Muscle layer of colon (tissue), 2 donors: ENCODE measurements at regions not wholly inside any gene's neighbourhood (a gene's known extent, or its start where the extent isn't known, plus 50 kb on each side); places are given as distances from the start of the nearest gene placed in this dataset.
"Not testable (repeated sequence)": the region's sequence is repeated elsewhere in the genome, so short reads cannot be mapped to it uniquely, and the experiment has no call there.

ENCODE experiments used
- H3K27ac ChIP-seq: one replicate; pipeline ENCODE4 v1.7.0; 2013; ENCODE audit warnings: low read depth, mild to moderate bottlenecking, low read length, moderate library complexity
- H3K27me3 ChIP-seq, 2 donors: one replicate each; pipeline ENCODE4 v1.7.0; 2013; ENCODE audit warnings: low read length in 2 of 2, mild to moderate bottlenecking in 2 of 2; ENCODE audit not compliant: insufficient read depth in 2 of 2, control insufficient read depth in 1 of 2
- H3K36me3 ChIP-seq: one replicate; pipeline ENCODE4 v1.7.0; 2013; ENCODE audit warnings: mild to moderate bottlenecking, low read length; ENCODE audit not compliant: insufficient read depth
- H3K4me1 ChIP-seq: one replicate; pipeline ENCODE4 v1.7.0; 2013; ENCODE audit warnings: mild to moderate bottlenecking, low read length; ENCODE audit not compliant: insufficient read depth
- H3K4me3 ChIP-seq, 2 donors: one replicate each; pipeline ENCODE4 v1.7.0; 2013; ENCODE audit warnings: low read length in 2 of 2, low read depth in 1 of 2, mild to moderate bottlenecking in 1 of 2, moderate library complexity in 1 of 2
- H3K9ac ChIP-seq: one replicate; pipeline ENCODE4 v1.7.0; 2013; ENCODE audit warnings: low read length
- H3K9me3 ChIP-seq: one replicate; pipeline ENCODE4 v1.7.0; 2013; ENCODE audit warnings: mild to moderate bottlenecking, low read length
- donor health status: abdominal sarcoma.
- donor health status: Adenocarcinoma of cecum.

- Histone ChIP-seq H3K27me3 (no peaks in the 10 kb centered on the region), H3K27ac (no peak overlapping the region), H3K36me3 (no peaks in the 10 kb centered on the region), H3K9ac (no peak overlapping the region), H3K4me3 (no peak overlapping the region), H3K4me1 (no peaks in the 10 kb centered on the region), H3K9me3 (no peaks in the 10 kb centered on the region)
These were observed 206.1 kb upstream of the ATP10A start for GRCh38 chr15:26069231-26069641.

DNA sequence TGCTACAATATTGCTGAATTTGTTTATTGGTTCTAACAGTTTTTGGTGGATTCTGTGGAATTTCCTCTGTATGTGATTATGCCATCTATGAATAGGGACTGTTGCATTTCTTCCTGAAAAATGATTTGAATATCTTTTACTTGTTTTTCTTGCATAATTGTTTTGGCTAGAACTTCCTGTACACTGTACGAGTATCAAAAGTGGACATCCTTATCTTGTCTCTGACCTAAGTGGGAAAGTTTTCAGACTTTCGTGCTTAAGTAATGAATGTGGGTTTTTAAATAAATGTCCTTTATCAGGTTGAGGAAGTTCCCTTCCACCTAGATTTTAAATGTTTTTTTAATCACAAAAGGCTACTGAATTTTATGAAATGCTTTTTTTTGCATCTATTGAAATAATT, 203.8 kb upstream of the ATP10A start:
- no peaks in the 10 kb centered on the region for H3K9me3 ChIP-seq
- H3K27me3 ChIP-seq, result no peaks in the 10 kb centered on the region
- H3K4me3 ChIP-seq, result no peak overlapping the region
- H3K9ac ChIP-seq, result no peak overlapping the region
- H3K36me3 ChIP-seq, result no peaks in the 10 kb centered on the region
- H3K27ac ChIP-seq, result no peak overlapping the region
- no peaks in the 10 kb centered on the region for H3K4me1 ChIP-seq

DNA sequence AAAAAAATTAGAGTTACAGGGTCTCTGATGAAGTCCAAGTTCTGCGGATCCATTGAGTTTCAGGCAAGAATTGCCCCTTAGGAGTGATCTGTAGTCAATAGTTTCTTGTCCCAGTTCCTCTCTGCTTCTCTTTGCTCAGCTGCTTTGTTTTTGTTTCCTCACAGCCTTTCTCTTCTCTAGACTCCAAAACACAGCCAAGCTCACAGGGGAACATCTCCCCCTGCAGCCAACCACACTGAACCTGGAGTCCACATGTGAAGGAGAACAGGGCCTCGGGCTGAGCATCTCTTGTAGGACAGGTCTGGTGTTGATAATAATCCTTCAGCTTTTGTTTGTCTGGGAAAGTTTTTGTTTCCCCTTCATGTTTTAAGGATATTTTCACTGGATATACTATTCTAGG, 202.6 kb upstream of the ATP10A start:
- Histone ChIP-seq H3K27ac (no peak overlapping the region), H3K9ac (no peak overlapping the region), H3K4me1 (no peaks in the 10 kb centered on the region), H3K36me3 (no peaks in the 10 kb centered on the region), H3K27me3 (no peaks in the 10 kb centered on the region), H3K9me3 (no peaks in the 10 kb centered on the region), H3K4me3 (no peak overlapping the region)

- Histone ChIP-seq H3K9me3 (no peaks in the 10 kb centered on the region), H3K27me3 (no peaks in the 10 kb centered on the region), H3K36me3 (no peaks in the 10 kb centered on the region), H3K4me3 (no peak overlapping the region), H3K4me1 (no peaks in the 10 kb centered on the region), H3K27ac (no peak overlapping the region), H3K9ac (no peak overlapping the region)
These were observed 198.1 kb upstream of the ATP10A start for GRCh38 chr15:26061248-26061647.

- peaks cover 13% of the 10 kb centered on the region for H3K4me1 ChIP-seq
- not testable (repeated sequence) for H3K27me3 ChIP-seq, H3K36me3 ChIP-seq, H3K9ac ChIP-seq, H3K27ac ChIP-seq, H3K4me3 ChIP-seq, H3K9me3 ChIP-seq
These were observed 193.6 kb upstream of the ATP10A start for GRCh38 chr15:26056766-26057165.

DNA sequence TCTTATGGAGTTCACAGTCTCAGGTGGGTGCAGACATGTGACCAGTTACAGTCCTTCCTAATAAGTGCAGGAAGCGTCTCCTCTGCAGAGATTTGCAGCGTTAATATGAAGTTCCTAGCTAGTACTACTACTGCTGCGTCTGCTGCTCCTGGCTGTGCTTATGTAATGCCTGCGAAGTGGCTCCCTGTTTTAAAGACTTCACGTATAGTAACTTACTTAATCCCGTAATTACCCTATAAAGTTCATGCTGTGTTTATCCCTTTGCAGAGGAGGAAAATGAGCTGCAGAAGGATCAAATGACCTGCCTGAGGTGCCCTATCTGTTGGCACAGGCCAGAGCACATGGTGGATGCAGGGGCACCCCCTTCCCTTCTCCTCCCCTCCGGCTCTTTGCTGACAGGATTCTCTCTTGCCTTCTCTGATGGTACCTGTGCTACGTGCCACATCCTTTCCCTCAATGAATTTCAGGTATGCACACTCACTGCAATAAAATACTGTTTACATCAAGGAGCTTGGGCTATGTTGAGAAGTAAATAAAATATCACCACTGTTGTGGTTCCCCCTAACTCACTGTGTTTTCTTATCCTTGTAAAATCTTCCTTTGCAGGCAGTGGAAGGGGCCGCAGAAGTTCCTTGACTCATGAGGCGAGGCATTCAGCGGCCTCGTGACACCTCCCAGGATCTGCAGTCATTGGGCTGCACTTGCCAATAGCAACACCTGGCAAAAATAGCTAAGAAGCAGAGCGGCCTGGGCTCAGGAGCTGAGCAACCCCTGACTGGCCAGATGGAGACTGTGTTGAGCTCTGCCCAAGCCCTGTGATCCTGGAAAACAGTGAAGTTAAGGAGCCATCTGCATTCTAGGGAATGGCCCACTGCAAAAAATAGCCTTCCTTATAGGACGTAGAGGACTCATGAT, 188.9 kb upstream of the ATP10A start:
- Histone ChIP-seq H3K4me1 (peaks cover 17% of the 10 kb centered on the region), H3K9ac (no peak overlapping the region), H3K4me3 (no peak overlapping the region), H3K36me3 (no peaks in the 10 kb centered on the region), H3K9me3 (no peaks in the 10 kb centered on the region), H3K27me3 (no peaks in the 10 kb centered on the region), H3K27ac (no peak overlapping the region)

DNA sequence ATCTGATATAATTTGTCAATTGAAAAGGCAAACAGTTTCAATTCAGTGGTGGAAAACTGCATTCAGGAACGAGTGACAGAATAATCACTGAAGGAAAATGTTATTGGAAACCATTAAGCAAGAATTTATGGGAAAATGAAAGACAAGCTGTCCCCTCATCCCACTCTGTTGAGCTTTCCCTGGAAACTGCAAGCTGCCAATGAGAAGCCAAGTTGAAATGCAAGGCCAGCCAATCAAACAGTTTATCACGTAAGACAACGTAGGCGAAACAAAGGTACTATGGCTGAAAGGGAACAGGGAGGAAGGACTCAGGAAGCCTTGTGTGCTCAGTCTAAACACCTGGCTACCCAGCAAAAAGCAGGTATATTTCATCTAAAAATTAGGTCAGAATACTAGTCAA, 187.9 kb upstream of the ATP10A start:
- Histone ChIP-seq H3K9ac (no peak overlapping the region), H3K4me3 (no peak overlapping the region), H3K27ac (no peak overlapping the region), H3K27me3 (no peaks in the 10 kb centered on the region), H3K9me3 (no peaks in the 10 kb centered on the region), H3K4me1 (peaks cover 17% of the 10 kb centered on the region), H3K36me3 (no peaks in the 10 kb centered on the region)

DNA sequence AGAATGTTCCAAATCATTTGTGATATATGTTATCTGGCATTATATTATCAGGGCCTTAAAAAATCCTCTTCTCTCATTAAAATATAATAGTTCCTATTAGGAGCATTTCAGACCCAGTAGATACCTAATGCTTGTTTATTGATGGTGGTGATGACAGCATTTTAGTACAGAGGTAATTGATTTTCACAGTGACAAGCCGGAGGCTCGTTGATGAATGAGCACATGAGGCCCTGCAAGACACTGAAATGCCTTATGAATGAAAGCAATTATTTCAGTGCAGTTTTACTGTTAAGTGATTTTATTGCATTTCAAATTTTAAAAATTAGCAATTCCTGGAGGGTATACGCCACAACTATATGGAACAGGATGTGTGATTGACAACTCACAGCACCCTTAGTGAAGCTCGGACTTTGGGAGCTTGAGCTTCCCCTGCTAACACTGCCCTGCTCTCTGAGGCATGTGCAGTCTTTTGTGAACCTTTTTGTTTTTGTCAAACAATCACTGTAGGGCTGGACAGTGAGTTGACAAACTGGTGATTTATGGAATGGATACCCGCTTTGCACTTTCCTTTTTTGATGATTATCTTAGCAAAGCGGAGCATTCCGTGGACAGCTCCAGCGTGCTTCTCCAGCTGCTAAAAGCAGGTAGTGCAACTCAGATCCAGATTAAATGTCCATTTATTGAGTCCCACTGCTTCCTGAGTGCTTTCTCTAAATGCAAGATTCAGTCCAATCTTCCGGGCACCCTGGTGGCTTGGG, 187.0 kb upstream of the ATP10A start:
- H3K4me1 ChIP-seq, result peaks cover 17% of the 10 kb centered on the region
- H3K27me3 ChIP-seq, result no peaks in the 10 kb centered on the region
- no peak overlapping the region for H3K9ac ChIP-seq
- H3K36me3 ChIP-seq, result no peaks in the 10 kb centered on the region
- H3K9me3 ChIP-seq, result no peaks in the 10 kb centered on the region
- no peak overlapping the region for H3K27ac ChIP-seq
- H3K4me3 ChIP-seq, result no peak overlapping the region

GRCh38 chr15:26048669-26049068, 185.5 kb upstream of the ATP10A start:
- H3K4me3 ChIP-seq, result no peak overlapping the region
- H3K9me3 ChIP-seq, result no peaks in the 10 kb centered on the region
- no peaks in the 10 kb centered on the region for H3K27me3 ChIP-seq
- no peak overlapping the region for H3K9ac ChIP-seq
- H3K27ac ChIP-seq, result no peak overlapping the region
- H3K36me3 ChIP-seq, result no peaks in the 10 kb centered on the region
- H3K4me1 ChIP-seq, result peaks cover 17% of the 10 kb centered on the region

GRCh38 chr15:26045516-26045915, 182.4 kb upstream of the ATP10A start:
- H3K27me3 ChIP-seq, result no peaks in the 10 kb centered on the region
- no peaks in the 10 kb centered on the region for H3K4me1 ChIP-seq
- H3K4me3 ChIP-seq, result no peak overlapping the region
- H3K9ac ChIP-seq, result no peak overlapping the region
- H3K27ac ChIP-seq, result no peak overlapping the region
- H3K9me3 ChIP-seq, result no peaks in the 10 kb centered on the region
- no peaks in the 10 kb centered on the region for H3K36me3 ChIP-seq

DNA sequence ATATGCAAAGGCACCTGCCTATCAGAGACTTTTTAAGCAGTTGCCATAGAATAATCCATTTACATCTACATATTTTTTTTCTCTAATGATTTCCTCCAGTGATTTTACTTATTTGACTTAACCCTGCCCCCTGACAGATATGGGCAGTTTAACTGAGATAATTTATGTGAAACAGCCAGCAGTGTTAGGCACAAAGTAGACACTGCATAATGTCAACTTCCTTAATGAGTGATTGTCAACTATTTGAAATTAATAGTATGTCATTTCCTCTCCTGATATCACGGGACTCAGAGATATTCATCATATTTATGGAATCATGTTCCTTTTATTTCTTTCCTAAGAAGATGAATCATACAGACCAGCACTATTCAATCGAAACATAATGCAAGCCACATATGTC, 179.9 kb upstream of the ATP10A start:
- Histone ChIP-seq H3K4me1 (no peaks in the 10 kb centered on the region), H3K27ac (no peak overlapping the region), H3K9me3 (no peaks in the 10 kb centered on the region), H3K27me3 (no peaks in the 10 kb centered on the region), H3K36me3 (no peaks in the 10 kb centered on the region), H3K9ac (no peak overlapping the region), H3K4me3 (no peak overlapping the region)
